GDM1 (cell line): ENCODE measurements at regions not wholly inside any gene's neighbourhood (a gene's known extent, or its start where the extent isn't known, plus 50 kb on each side); places are given as distances from the start of the nearest gene placed in this dataset.
"Not testable (repeated sequence)": the region's sequence is repeated elsewhere in the genome, so short reads cannot be mapped to it uniquely, and the experiment has no call there.

Experiments used
- DNase-seq: peaks from one replicate; lab custom pipeline; 2025; lab: John Stamatoyannopoulos, UW

DNA sequence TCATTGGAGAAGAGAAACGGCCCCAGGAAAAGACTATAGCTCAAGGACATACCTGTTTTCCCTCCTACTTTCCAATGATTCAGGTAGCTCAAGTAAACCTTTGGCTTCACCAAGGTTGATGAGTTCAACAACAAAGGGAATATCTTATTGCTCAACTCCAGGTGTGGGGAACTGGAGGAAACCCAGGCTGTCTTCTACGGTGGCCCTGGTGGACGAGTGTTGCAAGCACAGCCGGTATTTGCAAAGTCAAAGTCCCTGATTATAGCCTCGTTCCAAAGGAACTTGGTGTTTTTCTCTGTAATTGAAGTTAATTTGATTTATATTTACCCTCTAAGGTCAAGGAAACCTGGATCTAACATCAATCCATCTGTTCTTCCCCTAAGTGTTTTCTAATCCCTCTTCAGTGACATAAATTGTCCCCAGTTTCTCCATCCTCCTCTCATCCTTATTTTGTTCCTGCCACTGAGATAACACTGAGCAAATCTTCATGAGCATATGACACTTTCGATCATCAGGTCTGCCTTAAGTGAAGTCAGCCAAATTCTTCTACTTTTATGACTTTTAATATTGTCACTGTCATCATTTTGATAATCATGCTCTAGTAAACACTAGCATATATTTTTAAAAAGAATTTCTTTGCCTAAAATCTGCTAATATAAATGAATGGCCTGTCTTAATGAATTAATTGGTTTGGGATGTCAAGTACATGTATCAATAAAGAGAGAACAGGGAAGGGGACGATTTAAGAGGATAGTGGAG lies 174.6 kb upstream of the TBX3 start:
- DNase-seq: no peak

DNA sequence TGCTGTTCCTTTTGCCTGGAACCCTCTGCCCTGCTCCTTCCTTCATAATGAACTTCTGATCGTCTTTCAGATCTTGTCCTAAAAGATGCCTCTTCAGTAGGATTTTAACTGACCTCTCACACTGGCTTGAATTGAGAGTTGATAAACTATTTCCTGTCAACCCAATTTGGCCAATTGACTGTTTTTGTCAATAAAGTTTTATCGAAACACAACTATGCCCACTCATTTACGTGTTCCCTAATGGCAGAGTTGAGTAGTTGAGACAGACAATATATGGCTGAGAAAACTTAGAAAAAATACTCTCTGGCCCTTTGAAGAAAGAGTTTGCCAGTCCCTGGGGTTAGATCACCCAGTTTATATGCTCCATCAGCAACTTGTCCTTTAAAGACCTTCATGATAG lies 171.7 kb upstream of the TBX3 start:
- no peak for DNase-seq

DNA sequence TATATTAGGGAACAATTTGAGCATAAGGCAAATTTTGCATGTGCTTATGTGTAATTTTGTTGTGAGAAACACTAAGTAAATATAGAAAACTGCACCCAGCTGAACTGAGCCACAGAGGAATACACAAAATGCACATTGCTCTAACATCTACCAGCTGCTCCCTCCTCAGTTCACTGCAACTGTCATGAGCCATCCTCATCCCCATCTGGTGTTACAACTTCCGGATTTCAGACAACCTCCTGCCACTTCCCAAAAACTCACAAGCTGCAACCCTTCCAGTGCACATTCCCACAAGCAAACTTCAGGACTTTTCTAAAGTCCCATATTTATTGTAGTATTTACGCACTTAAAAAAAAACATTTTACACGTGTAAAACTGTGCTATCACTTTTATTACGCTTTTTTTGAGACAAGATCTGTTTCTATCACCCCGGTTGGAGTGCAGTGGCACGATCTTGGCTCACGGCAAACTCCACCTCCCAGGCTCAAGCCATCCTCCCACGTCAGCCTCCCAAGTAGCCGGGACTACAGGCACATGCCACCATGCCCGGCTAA lies 169.1 kb upstream of the TBX3 start:
- no peak for DNase-seq

DNA sequence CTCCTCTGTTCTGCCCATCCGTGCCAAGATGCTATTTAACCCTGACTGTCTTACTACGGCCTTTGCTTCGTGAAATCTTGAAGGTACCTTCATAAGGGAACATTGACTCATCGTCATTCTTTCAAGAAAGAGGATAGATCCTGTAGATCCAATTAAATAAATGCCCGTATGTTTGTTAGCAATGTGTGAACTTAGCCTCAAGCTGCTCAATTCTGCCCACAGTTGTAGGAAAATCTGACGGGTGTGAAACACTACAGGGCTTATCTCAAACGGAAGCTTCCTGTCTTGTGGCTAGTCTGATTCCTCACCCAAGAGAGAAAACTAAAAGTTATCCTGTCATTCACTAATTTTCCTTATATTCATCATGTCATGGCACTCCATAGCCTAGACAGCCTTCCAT lies 168.0 kb upstream of the TBX3 start:
- DNase-seq: no peak

DNA sequence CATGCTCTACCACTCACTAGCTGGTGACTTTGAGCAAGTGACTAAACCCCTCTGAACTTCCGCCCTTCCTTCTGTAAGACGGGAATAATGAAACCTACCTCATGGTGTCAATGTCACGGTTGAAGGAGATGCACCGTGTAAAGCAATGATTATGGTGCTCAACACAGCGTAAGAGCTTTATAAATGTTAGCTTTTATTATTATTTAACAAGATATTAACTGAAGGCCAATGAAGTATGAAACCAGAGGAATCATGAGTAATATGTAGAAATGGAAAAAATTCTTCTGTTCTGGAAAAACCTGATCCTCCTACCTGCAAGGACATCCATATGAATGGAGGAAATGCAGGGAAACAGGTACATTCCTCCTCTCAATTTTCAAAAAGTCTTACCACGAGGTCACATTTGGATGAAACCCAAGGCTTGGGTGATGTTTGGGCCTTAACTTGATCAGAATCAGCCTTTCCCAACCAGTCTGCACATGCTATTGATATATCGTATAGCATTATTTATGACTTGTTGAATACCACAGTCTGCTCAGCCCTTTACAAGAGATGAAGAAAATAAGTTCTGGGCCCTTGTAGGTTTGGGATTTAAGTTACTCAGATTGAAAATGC lies 166.8 kb upstream of the TBX3 start:
- no peak for DNase-seq

DNA sequence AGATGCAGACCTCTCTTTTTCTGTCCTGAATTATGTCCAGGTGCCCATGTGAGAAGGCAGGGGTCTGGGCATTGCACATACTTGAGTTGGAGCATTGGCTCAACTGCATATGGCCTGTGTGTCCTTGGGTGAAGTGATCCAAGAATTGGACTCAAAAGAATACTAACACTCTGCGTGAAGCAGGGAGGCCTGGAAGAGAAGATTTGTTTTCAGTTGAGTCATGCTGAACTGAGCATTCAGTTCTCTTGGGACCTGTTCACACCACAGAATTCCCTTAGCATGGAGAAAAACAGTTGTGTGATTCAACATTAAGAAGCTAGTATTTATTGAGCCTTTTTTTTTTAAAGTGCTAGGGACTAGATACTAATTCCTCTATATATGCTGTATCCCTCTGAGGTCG lies 164.7 kb upstream of the TBX3 start:
- no peak for DNase-seq

DNA sequence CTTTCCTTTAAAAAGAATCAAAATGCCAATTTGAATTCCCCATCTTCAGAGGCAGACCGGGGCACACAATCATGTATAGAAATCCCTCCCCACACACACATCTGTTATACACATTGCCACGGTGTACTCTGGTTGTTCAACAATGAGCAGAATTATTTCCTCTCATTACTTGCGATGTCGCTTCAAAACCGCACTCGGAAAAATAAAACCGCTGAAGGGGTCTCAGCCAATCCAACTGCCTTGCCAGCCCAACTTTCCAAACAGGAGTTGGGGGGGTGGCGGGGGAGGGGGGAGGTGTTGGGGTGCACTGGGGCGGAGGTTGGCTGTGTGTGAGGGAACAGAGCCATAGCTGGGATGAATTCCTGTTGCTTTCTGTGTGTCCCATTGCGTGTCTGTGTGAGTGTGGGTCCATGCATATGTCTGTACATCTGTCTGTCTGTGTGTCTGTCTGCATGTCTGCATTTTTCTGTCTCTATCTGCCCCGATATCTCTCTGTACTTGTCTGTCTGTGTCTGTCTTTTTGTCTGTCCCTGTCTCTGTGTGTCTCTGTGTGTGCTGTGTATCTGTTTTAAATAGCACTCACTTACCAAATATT lies 163.6 kb upstream of the TBX3 start:
- DNase-seq: no peak

DNA sequence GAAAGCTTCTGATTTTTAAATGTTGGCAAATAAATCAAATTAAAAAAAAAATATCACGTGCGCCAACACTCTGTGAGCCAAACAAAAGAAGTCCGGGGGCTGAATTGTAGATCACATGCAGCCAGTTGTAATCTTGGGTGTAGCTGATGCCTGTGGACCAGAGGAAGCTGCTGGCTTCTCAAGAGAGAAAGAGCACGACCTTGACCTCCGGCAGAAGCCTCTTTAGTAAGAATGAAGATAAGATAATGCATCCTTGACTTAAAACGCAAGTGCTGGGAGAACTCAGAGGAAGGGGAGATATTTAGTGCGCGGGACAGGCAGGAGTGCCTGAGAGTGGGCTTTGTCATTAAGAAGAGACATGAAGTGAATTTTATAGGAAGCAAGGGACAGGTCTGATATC lies 162.8 kb upstream of the TBX3 start:
- no peak for DNase-seq

DNA sequence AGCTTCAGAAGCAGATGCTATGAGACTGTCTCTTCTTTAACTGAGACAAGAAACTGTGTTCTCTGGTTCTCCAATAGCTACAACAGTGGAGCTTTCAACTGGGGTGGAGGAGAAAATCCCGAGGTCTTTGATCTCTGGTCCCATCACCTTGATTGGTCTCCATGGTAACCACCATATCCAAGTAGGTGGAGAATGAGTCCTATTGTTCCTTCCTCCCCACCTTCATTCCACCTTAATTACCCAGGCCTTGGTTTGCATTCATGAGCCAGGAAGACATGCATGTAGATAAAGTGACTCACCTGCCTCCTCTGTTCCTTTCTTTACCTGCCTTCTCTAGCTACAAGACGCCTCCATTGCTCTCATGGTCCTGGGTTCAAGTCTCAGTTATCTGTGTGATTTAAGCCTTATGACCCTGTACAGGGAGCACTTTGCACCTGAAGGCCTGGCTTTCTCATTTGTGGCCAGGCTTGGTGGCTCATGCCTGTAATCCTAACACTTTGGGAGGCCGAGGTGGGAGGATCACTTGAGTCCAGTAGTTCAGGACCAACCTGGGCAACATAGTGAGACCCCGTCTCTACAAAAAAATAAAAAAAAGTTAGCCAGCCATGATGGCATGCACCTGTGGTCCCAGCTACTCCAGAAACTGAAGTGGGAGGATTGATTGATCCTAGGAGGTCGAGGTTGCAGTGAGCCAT lies 157.7 kb upstream of the TBX3 start:
- no peak for DNase-seq

DNA sequence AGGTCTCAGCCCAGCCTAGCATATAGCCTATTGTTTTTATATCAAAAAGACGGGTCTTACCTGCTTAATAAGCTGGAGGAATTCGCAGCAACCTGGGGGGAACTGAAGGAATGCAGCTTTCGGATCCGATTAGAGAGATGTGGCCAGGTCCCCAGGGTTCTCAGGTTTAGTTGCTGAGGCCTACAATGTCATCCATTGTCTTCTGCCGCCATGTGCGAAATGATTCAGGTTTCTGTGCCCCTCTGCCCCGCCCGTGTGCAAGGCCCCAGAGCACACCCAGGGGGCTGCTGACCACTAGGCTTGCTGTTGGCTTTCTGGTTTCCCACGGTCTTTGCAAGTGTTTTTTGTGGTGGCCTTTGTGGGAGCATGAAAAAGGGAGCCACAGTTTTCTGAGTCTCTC lies 154.5 kb upstream of the TBX3 start:
- no peak for DNase-seq

DNA sequence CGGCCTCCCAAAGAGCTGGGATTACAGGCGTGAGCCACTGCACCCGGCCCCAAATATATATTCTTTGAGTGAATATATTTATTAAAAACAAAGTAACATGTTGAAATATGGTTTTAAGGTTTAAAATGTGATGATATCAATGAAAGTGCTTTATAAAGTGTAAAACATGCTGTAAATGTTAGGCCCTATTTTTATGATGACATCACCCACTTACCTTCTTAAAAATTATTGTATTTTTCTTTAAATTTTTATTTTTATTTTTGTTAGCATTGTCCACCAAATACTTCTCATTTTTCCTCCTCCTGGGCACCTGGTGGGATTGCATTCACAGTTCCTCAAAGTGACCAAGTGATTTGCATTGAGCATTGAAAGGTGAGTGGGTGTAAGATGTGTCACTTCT lies 152.6 kb upstream of the TBX3 start:
- DNase-seq: no peak

DNA sequence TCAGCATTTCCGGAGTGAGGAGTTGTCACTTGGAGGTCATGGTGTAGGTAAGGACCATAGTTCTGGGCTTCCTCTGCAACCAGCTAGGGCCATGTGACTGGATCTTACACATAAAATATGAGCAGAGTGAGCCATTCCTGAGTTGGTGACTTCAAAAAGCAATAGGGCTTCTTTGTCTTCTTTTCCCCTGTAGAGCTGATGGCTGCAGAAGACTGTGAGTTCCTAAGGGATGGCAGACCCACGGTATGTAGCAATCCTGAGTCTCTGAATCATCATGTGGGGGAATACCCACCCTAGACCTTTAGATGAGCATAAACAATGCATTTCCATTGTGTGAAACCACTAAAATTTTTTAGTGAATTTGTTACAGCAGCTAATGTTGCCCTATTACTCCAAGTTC lies 151.1 kb upstream of the TBX3 start:
- no peak for DNase-seq

DNA sequence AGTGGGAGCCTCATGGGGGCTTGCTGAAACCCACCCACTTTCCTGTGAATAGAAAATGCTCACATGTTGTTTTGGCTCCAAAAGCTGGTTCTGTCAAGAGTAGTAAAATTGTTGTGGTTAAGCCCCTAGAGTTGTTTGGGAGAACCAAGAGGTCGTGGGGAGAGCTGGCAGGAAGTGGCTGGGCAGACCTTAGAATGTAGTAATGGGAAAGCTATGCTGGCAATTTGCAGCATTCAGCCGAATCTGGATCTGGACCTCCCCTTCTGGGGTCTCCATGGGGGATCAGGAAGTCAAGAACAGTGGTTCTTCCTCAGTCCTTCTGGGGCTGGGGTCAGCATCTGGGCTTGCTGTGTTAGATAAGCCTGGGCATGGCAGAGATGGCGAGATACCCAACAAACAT lies 150.6 kb upstream of the TBX3 start:
- no peak for DNase-seq

DNA sequence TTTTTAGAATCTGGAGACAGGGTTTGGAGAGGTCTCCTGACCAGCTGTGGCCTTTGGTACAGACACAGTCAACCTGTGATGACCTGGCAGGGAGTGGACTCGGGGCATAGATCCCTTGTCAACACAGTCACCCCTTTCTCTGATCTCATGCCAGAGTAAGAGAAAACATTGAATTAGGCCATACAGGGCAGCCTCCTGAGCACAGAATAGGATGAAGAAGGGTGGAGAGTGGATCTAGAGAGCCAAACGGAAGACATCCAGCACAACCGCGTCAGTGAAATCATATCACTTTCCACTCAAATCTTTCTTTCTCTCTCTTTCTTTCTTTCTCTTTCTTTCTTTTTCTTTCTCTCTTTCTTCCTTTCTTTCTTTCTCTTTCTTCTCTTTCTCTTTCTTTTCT lies 145.9 kb upstream of the TBX3 start:
- DNase-seq: no peak

DNA sequence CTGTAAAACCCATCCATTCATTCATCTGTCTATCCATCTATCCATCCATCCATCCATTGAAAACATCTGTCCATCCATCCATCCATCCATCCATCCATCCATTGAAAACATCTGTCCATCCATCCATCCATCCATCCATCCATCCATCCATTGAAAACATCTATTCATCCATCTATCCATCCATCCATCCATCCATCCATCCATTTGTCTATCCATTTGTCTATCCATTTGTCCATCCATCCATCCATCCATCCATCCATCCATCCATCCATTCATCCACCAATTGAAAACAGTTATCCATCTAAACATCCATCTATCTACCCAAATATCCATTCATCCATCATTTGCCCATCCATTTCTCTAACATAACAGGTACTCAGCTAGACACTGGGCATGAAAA lies 145.3 kb upstream of the TBX3 start:
- not testable (repeated sequence) for DNase-seq

DNA sequence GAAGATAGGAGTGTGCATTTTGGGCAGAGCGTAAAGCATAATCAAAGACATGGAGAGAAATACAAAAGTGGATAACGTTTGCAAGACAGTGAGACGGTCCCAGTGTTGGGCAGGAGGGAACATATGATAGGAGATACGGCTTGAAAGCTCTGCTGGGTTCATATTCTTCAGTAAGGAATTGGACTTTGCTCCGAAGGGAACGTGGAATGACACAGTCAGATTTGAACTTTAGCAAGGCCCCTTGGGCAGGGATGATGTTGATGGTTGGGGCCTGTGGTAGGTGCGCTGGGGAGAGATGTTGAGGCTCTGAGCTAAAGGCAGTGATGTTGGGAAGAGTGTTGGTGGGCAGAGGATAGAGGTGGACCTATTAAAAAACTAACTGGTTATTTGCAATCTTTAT lies 143.5 kb upstream of the TBX3 start:
- no peak for DNase-seq

DNA sequence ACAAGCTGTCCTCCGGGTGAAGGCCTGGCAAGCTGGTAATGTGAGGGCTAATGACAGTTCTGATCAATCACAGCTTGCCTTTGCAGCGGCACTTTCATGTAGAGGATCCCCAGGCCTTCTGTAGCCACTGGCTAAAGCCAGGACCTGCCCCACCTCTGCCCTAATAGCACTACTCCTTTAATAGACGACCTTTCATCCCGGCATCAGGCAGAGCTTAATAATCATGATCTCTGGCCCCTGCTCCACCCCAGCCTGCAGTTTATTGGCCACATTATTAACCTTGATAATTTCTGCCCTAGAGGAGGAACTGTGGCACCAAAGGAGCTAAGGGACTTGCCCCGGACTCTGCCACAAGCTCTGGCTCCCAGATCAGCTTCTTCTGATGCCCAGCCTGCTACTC lies 142.3 kb upstream of the TBX3 start:
- no peak for DNase-seq

DNA sequence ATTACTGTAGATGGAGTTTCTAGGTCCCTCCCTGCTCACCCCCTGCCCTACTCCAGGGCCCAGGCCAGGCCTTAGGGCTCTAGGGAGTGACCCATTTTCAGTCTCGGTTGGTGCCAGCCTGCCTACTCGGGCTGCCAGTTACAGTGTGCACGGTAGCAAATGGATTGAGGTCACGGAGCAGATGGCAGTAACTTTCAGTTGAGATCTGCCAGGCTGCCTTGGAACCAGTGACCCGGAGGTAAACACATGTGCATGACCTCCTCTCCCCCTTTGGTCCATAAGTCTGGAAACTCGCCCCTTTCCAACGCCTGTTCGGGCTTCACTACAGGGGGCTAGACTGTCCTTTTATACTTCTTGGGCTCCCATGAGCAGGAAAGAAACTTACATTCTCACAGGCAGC lies 139.7 kb upstream of the TBX3 start:
- DNase-seq: no peak

DNA sequence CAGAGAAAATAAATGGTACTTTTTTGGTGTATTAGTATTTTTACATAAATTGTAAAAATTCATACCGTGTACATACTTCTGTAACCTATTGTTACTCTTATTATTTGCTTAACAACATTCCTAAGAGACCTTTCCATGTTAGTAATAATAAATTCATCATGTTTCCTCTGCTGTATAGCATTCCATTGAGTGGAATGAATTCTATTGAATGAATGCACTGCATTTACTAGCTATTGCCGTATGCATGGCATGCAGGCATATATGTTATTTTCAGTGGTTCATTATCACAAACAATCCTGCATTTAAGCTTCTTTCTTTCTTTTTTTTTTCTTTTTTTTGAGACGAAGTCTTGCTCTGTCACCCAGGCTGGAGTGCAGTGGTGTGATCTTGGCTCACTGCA lies 137.6 kb upstream of the TBX3 start:
- DNase-seq: no peak

DNA sequence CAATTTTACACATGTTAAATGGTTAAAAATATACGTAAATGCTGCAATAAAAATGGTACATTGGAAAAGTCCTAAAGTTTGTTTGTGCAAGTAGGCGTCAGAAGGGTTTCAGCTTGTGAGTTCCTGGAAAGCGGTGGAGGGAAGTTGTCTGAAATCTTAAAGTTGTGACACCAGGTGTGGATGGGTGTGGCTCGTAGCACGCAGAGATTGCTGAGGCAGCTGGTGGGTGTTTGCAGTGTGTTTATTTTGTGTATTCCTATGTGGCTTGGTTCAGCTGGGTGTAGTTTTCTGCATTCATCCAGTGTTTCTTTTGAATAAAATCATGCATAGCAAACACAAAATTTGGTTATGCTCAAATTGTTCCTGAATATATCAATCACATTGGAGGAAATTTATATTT lies 136.8 kb upstream of the TBX3 start:
- no peak for DNase-seq

DNA sequence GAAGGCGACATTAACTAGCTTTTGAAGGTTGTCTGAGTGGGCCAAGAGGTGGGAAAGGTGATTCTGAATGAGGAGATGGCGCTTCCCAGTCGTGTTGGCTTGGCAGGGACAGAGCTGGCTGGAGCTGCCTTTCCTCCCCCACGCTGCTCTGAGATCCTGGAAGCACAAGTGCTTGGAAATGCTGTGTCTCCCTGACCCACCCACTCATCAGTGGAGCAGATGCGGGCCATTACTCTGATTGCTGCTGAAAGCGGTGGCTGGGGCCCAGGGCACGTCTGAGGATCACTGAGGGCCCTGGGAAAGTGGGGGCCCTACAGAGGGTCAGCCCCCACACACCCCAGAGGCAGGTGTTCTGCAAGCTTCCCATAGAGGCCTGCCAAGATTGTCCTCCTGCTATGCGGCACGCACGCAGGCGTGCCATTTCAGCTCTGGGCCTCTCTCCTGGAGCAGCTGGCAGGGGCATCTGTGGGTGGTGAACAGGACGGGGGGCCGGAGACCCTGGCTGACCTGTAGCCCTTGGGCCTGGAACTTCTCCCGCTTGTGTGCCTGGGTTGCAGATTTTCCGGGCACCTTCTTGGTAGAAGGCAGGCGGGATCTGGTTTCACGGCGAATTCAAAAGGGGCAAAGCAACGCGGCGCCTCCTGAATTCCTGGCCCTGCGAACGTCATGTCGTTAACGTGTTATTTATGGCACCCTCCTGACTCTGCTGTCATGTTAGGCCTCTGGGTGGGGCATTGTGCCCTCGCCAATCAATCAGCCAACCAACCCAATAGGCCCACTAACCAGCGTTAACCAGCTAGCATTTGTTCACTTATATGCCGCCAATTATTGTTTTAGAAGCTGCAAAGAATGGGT lies 133.8 kb upstream of the TBX3 start:
- no peak for DNase-seq
